ENCODE measurements at regions not wholly inside any gene's neighbourhood (a gene's known extent, or its start where the extent isn't known, plus 50 kb on each side); places are given as distances from the start of the nearest gene placed in this dataset.

- no peak for TF ChIP-seq CTCF (conservative IDR thresholded peaks at IDR 0.05 in 1 of 2, IDR thresholded peaks at IDR 0.05 in 1 of 2; ENCODE audit: low read depth in 1 of 2, low read length in 2 of 2)
- TF ChIP-seq EZH2 (IDR thresholded peaks at IDR 0.05; ENCODE audit: low read length, missing control alignments): no peak
Observed at GRCh38 chr6:135665935-135666334, 168.4 kb upstream of the AHI1 start.
